HG03469 (cell line): ENCODE measurements at regions not wholly inside any gene's neighbourhood (a gene's known extent, or its start where the extent isn't known, plus 50 kb on each side); places are given as distances from the start of the nearest gene placed in this dataset.

Experiments used
- ATAC-seq: cut with Tn5 transposase; IDR thresholded peaks from one replicate; pipeline ENCODE4 v1.9.1; 2021; ENCODE audit warnings: mild to moderate bottlenecking, moderate library complexity, moderate number of reproducible peaks; ENCODE audit not compliant: unreplicated experiment

- no peak for ATAC-seq
These were observed 197.2 kb upstream of the ID2 start for GRCh38 chr2:8484502-8485283.

- ATAC-seq, result no peak
These were observed 196.1 kb upstream of the ID2 start for GRCh38 chr2:8485736-8486135.

DNA sequence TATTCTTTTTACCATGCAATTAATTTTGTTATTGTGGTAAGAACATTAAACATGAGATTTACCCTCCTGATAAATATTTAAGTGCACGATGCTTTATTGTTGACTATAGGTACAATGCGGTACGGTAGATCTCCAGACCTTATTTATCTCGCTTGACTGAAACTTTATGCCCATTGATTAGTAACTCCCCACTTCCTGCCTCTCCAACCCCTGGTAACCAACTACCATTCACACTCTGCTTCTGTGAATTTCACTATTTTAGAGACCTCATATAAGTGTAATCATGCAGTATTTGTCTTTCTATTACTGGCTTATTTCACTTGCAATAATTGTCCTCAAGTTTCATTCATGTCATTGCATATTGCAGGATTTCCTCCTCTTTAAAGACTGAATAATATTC, 195.7 kb upstream of the ID2 start:
- ATAC-seq, result no peak

DNA sequence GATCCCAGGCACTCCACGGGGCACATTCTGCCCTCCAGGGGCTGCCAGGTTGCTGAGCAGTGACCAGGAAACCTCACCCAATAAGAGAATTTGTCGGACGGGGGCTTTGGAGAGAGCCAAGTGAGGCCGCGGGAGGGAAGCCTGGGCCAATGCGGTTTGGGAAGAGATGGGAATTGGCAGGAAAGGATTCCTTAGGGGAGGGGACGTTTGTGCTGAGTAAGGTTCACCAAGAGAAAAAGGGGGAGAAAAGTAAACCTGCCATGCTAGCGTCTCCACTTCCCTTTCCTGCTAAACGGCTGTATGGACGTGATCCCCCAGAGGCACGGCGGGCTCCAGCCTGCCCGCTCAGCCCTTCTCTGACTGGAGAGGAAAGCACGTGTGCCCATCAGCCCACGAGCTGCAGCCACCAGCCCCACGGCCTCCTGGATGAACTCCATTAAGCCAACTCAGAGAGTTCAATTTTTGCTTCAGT, 194.4 kb upstream of the ID2 start:
- peak; percentile 3 for ATAC-seq

DNA sequence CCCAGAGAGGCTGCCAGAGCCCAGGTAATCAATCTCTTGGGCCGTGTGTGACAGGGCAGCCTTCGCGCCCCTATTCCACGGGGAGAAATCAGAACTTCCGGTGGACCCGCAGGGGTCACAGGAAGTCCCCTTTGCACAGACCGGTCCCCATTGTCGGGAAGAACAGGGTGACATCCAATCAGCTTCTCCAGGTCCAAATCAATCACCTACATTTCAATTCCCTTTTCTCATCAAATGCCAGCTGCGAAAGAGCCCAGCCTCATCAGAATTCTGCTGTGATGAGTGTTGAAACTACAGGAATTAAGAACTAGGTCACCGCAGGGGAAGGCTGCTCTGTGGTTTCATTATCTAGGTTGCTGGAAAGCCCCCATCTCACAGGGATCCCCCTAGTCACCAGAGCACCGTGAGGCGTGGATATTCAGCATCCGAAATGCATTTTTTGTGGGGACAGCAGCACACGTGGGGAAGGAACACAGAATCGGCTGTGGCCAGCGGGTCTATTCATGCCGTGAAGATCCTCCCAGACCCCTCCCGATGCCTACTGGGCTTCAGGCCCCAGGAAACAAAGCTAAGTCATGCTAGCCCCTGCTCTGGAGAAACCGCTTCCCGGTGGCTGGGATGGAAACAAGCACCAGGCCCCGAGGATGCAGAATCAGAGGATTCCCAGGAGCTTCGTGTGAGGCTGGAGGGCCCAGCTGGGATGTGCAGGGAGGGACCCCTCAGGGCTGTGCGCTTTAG, 193.7 kb upstream of the ID2 start:
- peak; percentile 58 for ATAC-seq

DNA sequence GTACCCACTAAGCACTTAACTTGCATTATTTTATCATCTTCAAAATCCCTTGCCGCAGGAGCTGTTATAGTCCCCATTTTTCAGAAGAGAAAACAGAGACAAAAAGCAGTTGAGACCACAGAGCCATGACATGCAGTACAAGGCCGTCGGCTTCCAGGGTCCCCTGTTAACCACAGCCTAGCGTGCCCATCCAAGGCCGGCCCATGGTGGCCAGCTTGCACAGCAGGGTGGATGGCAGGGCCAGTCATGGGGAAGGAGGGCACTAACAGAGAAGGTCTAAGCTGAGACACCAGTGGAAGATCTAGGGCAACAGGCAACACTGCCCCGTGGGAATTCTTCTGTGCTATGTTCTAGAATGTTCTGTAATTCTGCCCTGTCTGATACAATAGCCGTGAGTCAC, 192.6 kb upstream of the ID2 start:
- ATAC-seq, result no peak

DNA sequence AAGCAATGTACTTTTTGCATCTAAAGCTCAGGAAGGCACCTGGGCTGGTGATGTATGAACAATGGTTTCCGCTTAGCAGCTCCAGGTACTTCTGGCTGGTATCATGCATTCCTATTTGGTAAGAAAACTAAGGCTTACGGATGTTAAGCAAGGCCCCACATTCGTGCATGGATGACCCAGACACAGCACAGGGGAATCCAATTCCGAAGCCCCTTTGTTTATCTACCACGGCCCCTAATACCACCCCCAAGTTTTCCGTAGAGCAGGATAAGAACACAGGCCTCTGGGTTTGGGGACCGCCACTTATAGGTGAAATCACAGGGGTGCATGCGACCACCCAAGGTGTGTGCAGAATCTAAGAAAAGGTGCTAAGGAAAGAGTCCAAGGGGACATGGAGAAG, 192.1 kb upstream of the ID2 start:
- ATAC-seq, result no peak

DNA sequence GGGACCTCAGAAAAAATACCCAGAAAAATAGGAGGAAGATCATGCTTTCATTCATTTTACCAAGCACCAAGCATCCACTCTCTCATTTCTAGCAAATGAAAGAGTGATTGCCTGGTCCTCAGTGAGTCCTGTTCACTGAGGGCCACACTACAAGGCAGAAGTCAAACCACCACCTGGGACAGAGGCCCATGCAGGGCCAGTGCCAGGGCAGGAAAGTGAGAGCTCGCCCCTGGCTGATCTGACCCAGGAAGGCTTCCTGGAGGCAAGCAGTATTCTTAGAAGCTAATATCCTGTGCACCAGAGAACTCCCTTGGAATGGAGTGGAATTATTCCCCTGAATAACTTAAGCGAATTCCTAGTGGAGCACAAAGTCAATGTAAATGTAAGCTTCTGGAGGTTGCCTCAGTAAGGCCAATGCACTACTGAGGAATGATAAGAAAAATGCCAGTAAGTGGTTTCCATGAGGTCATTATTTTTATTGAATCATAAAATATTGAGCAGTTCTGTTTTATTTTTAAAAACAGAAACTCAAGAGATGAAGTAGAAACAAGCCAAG, 191.6 kb upstream of the ID2 start:
- ATAC-seq, result no peak

- ATAC-seq, result no peak
These were observed 190.4 kb upstream of the ID2 start for GRCh38 chr2:8491296-8492027.

- ATAC-seq, result no peak
These were observed 187.7 kb upstream of the ID2 start for GRCh38 chr2:8494151-8494550.

GRCh38 chr2:8494589-8494988, 187.3 kb upstream of the ID2 start:
- no peak for ATAC-seq

GRCh38 chr2:8495189-8495989, 186.5 kb upstream of the ID2 start:
- no peak for ATAC-seq

- no peak for ATAC-seq
These were observed 185.8 kb upstream of the ID2 start for GRCh38 chr2:8496079-8496478.

GRCh38 chr2:8496617-8497016, 185.2 kb upstream of the ID2 start:
- no peak for ATAC-seq

DNA sequence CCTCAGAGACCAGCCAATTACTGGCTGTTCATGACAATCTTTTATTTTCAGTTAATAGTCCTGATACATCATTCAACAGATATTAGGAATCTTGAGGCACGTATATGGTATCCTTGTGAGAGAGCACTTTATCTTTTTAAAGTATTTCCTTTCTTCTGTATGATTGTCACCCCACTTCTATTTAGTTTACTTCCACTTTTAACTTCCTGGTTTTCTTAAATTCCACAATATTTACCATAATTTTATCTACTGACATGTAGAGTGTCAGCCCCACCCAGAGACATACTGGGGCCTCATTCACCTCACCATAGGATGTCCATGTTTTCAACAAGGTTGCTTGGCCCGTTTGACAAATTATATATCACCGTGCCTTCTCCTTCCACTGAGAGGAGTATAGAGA, 182.9 kb upstream of the ID2 start:
- no peak for ATAC-seq

DNA sequence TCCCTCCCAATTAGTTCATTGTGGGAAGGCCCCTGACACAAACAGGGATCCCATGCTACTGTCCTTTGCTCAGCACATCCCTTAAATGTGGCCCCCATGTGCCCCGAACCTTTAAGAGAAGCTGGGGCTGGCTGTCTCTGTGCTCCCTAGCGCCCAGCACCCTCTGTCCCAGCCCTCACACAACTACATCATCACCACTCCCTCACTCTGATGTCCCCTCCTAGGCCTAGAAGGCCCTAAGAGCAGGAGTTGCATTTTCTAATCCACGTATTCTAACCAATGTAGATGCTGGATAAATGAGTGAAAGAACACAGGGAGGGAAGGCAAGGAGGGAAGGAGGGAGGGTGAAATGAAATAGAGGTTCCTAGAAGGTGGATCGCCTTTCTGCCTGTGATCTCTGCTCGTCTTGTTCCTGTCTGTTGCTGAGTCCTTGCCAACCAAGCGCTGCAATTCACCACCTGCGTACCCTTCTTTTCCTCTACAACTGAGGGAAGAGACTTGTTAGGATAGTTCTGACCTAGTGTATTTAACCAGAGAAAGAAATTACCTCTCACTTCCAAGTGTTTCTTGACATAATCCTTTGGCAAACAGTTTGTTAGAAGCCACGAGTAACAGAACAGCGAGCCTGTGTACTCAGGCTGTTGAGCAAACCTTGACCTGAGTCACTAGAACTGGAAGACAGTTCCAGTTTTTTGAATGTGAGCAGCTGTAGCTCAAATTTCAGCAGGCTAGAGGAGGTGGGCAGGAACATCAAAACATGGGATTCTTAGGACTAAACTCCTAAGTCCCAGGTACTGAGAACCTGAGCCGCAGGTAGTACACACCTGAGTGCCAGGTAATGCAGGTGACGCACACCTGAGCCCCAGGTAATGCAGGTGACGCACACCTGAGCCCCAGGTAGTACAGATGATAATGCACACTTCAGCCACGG, 181.5 kb upstream of the ID2 start:
- no peak for ATAC-seq

DNA sequence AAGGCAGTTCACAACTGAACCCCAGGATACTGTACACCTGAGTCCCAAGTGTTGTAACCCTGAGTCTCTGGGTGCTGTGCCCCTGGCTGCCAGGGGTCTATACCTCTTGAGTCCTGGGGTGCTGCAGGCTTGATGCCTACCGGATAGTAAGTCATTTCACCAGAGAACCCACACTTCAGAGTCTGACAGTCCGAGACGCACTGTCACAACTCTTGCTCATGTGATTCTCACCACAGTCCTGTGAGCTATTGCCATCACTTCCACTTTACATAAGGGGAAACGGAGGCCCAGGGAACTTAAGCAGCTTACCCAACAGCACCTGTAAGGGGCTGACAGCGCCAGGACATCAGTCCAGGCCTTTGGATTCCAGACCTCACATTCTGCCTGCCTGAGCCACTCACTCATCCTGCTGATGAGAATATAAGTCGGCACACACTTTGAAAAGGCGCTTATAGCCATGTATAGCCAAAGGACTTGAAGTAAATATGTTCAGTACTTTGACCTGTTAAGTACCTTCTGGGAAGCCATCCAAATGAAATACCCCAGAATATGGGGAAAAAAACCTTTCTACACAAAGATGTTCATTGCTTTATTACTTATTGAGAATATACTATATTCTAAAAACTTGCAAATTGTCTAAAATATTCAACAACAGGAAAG, 180.7 kb upstream of the ID2 start:
- no peak for ATAC-seq

GRCh38 chr2:8502316-8502715, 179.5 kb upstream of the ID2 start:
- no peak for ATAC-seq
